G401 (cell line): ENCODE measurements at regions not wholly inside any gene's neighbourhood (a gene's known extent, or its start where the extent isn't known, plus 50 kb on each side); places are given as distances from the start of the nearest gene placed in this dataset.
"Not testable (repeated sequence)": the region's sequence is repeated elsewhere in the genome, so short reads cannot be mapped to it uniquely, and the experiment has no call there.

ENCODE experiments used
- DNase-seq: peaks from one replicate; pipeline ENCODE4 v3.0.0-alpha.2; 2015; ENCODE audit warnings: low spot score
- in situ Hi-C: cut with HindIII; loops from 2 replicates; pipeline ENCODE4 v1.10.0; 2016; ENCODE audit warnings: low sequenced_read_pairs, mixed read lengths

DNA sequence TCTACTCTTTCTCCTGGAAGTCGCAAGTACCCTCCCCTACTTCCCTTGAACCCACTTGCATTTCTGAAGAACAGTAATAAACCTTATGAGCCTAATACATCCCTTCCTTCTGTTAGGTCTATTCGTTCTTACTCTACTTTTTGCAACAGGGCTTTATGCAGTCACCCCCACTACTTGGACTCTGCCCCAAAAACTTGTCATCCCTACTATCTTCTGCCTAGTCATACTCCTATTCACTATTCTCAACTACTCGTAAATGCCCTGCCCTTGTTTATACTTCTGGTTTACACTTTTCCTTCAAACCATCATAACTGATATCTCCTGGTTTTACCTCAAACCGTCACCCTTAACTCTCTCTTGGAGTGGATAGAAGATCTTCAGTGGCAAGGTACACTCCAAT, 55.2 kb upstream of the SLIT2 start:
- no peak for DNase-seq
- in situ Hi-C loops = no loop called here

DNA sequence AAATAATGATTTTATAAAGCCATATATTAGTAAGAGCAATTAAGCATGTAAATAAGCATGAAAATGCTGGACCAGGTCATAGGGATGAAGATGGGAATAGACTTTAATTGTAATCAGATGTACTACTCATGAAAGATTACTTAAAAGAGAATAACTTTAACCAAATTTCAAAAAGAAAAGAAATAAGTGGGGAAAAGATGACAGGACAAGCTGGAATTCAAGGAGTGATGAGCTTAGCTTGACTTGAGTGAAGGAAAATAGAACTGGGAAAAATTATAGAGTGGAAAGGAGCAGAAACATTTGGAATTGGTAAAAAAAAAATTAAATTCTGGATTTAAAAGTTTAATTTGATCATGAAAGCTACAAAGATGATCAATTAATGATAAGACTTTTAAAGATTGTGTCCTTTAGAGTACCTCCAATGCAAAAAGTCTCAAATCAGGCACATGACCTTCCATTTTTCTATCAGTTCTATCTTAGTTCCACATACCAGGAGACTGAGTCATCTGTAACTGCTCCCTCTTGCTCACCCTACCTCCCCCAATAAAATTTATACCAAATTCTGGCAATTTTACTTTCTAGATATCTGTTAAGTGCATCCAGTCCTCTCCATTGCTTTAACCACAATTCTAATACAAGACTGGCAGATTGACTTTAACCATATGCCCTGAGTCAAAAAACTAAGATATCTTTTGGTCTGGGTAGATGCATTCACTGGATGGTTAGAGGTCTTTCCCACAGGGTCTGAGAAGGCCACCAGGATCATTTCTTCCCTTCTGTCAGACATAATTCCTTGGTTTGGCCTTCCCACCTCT, 56.4 kb upstream of the SLIT2 start:
- no peak for DNase-seq
- in situ Hi-C loops = no loop called here

DNA sequence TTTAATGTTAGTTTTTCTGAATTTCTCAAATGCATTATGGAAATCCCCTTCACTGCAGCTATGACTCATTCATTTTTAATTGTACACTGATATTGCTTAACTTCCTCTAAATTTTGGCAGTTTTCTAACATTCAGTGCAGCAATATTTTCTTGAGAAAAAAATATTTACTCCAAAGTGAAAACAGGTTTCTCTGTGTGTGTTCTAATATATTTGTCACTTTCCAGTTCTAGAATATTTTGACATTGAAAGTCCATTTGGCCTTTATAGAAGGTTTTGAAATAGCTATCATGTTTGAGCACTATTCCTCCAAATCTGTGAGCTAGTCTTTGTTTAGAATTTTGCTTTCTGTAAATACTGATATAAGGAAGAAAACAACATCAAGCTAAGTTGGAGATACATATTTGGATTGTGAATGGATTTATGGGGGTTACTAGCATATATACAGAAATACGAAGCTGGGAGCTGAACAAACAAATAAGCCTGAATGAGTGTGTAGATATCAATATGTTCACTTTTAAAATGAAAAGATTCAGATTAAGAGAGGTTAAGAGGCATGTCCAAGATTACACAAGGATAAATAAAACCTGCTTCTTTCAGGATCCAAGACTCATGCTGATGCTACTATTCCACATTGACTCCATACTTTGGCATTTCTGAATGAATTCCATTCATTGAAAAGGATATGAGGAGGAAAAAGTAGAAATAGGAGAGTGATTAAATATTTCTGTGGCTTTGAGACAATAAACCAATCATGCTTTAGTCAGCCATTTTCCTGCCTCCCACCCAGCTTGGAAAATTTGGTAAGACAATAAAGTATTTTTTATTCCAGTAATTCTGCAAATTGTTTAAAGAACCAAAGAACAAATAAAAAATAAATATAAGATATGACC, 57.3 kb upstream of the SLIT2 start:
- in situ Hi-C loops = no loop called here
- no peak for DNase-seq

DNA sequence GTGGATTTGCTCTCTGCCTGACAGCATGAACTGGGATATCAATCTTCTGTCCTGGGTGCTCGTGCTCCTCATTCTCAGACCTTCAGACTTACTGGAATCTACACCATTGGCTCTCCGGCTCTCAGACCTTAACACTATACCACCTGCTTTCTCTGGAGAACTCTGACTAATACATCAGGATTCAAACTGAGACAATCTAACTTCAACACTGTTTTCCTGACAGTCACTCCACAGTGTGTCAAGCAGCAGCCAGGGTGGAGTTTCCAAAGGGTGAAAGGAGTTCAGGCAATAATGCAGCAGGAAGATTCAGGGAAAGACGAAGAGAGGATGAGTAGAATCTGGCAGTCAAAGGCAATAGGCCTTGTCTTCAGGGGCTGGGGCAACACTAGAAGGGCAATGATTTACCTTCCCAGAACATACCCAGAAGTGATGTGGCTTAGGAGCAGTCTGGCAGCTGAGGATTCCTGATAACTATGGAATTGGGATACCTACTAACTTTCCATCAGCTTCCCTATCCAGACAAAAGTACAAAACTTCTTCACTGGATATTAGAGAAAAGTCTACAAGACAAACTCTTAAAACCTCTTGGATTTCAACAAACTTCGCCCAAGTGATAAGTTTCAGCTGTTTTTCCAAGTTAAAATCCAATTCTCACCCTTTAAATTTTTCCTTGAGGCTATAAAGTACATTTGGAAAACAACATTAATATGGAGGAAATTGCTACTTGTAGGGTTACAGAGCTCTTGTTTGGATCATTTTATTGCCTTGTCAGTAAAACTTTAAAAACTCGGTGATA, 58.4 kb upstream of the SLIT2 start:
- in situ Hi-C loops = no loop called here

DNA sequence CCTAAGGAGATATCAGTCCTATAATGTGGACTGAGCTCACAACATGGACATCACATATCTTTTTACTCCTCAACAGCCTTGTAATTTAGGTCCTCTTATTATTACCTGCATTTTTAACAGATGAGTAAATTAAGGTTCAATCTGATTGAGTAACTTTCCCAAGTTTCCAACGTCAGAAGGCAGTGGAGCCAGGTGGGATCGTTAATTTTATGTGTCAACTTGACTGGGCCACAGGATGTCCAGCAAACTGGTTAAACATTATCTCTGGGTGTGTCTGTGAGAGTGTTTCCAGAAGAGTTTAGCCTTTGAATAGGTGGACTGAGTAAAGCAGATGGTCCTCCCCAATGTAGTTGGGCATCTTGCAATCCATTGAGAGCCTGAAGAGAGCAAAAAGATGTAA, 59.0 kb upstream of the SLIT2 start:
- DNase-seq = no peak
- in situ Hi-C loops = no loop called here

More for the DNA sequence above, 58.4 kb upstream of the SLIT2 start:
- no peak for DNase-seq

DNA sequence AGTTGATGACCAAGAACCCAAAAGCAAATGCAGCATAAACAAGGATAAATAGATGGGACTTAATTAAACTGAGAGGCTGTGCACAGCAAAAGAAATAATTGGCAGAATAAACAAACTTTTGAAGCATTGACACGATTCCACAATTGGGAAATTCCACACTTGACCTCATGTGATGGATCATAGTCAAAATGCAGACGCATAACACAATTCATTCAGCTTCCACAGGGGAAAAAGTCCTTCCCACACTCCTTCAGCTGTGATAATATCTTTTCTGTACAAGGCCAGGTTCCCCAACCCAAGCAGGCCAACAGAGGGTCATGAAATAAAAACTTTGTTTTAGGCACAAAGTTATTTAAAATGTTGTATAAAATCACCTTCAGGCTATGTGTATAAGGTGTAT, 66.6 kb upstream of the SLIT2 start:
- in situ Hi-C loops = no loop called here
- DNase-seq = no peak

DNA sequence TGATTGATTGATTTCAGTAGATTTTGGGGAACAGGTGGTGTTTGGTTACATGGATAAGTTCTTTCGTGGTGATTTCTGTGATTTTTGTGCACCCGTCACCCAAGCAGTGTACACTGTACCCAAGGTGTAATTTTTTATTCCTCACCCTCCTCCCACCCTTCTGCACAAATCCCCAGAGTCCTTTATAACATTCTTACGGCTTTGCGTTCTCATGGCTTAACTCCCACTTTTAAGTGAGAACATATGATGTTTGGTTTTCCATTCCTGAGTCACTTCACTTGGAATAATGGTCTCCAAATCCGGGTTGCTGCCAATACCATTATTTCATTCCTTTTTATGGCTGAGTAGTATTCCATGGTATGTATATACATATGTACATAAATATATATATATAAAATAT, 68.6 kb upstream of the SLIT2 start:
- in situ Hi-C loops, DNase-seq: not testable (repeated sequence)

DNA sequence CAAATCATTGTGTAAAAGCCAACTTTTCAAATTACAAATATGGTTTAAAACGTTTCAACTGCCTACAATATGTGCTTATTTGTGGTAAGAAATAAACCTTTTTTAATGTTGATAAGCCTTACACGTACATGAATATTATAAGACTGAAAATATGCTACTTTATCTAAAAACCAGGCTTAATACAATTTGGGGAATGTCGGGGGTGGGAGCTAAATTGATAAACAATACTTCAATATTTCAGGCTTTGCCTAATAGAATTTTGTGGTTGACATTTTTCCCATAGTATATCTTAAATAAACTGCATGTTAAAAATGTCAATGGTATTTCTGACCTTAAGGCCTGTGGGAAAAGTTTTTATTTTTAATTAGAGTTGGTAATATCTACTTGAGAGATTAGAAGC, 69.8 kb upstream of the SLIT2 start:
- no peak for DNase-seq
- in situ Hi-C loops = no loop called here

DNA sequence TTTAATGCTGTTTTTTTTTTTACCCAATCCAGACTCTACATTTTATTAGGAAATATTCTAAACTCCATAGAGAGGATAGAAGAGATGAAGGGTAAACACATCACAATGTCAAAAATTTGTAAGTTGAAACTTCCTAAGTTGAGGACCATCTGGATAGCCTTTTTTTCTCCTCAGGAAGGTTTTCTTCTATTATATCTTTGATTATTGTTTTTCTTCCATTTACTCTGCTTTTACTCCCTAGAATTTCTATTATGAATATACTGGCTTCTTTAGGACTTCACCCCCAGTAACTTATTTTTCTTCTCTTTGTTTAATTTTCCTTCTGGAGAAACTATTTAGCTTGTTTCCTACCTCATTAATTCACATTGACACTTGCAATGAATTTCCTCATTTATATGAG, 71.2 kb upstream of the SLIT2 start:
- no peak for DNase-seq
- in situ Hi-C loops = no loop called here

DNA sequence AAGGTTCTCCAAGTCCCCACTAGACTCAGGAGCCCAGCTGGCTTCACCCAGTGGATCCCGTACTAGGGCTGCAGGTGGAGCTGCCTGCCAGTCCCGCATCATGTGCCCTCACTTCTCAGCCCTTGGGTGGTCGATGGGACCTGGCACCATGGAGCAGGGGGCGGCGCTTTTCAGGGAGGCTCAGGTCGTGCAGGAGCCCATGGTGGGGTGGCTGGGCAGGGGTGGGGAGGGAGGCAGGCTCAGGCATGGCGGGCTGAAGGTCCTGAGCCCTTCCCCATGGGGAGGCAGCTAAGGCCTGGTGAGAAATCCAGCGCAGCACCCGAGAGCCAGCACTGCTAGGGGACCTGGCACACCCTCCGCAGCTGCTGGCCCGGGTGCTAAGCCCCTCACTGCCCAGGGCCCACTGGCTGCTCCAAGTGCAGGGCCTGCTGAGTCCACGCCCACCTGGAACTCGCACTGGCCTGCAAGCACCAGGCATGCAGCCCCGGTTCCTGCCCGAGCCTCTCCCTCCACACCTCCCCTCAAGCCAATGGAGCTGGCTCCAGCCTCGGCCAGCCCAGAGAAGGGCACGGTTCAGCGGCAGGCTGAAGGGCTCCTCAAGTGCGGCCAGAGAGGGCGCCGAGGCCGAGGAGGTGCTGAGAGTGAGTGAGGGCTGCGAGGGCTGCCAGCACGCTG, 72.7 kb upstream of the SLIT2 start:
- no peak for DNase-seq
- in situ Hi-C loops = no loop called here

DNA sequence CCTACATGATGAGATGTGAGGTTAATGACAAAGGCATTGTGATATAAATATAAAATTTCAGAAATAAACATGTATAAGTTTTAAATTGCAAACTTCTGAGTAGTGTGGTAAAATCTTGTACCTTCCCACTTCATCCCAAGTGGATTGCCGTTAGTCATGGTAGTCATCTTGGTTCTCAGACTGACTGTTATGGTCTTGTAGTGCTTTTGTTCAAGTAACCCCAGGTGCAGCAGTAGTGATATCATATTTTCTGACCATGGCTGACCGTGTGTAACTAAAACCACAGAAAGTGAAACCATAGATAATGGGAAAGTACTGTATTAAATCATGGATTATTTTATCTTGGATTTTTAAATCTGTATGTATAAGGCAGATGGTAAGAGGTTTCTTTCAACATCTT, 74.8 kb upstream of the SLIT2 start:
- in situ Hi-C loops = no loop called here
- no peak for DNase-seq

DNA sequence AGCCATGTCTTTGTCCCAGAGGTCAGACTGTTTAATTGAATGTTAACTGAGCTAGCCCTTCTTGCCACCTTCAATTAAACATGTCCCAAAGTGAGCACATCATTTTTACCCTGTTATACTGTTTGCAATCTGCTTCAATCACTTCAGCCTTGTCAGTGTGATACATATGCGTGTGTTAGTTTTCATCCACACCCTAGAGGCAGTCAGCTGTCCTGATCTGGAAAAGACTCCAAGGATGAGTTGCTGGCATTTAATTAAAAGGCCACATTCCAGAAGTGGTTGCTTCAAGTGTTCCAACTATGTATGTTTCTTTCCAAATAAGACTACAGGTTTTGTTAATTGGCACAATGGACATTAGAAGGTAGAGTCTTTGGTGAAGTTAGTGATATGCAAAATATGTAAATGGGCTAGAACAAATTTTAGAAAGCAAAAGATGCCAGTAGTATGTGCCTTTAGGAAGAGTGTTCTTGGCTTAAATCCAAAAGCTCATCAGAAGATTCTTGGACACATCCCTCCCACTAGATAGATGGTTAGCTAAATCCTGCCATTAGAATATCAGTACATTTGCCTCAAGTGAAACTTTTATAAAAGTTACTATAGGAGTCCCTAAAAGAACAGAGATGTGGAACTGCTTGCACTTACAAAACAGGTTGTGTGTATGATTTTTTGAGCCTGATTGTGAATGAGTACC, 79.5 kb upstream of the SLIT2 start:
- peak; percentile 3 for DNase-seq
- in situ Hi-C loops = no loop called here

DNA sequence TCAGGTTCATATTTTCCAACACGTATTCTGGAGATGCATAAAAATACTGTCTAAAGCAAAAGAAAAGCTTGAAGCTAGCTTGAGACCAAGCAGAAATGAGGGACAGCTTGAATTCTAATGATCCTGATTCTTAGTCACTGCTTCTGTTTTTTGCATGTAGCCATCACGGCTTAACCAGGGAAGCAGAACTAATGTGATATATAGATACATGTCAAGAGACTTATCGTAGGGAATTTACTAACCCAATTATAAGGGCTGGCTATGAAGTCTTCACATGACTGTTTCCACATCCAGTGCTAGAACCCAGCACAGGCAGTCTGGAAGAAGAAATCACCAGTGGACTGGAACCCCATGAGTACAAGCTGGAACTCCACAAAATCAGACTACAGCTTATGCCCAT, 85.2 kb upstream of the SLIT2 start:
- in situ Hi-C loops = no loop called here
- DNase-seq = no peak

DNA sequence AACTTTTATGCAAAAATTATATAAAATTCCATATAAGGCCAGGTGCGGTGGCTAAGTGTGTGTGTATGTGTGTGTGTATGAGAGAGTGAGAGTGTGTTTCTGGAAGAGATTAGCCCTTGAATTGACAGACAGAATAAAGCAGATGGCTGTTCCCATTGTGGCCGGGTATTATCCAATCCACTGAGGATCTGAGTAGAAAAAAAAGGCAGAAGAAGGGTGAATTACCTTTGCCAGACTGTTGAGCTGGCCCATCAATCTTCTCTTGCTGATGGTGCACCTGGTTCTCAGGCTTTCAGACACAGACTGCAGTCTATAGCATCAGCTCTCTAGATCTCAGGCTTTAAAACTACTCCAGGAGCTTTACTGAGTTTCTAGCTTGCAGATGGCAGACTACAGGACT, 92.2 kb upstream of the SLIT2 start:
- in situ Hi-C loops = no loop called here
- no peak for DNase-seq

DNA sequence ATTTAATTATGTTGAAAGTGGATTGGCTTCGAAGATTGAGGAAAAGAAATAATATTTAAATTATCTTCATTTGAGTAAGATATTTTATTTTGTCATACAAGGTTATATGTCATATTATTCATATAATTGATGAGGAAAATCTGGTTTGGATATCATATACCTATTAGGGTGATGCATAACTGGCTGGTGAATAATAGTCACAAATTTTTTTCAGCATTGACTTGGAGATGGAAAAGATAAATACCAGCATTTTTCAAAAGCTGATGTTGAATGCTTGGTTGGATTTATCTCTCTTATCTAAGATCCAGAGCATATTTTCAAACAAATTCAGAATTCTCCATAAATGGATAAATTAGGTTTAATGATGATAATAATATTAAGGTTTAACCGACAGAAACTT, 93.5 kb upstream of the SLIT2 start:
- in situ Hi-C loops = no loop called here
- DNase-seq = no peak

DNA sequence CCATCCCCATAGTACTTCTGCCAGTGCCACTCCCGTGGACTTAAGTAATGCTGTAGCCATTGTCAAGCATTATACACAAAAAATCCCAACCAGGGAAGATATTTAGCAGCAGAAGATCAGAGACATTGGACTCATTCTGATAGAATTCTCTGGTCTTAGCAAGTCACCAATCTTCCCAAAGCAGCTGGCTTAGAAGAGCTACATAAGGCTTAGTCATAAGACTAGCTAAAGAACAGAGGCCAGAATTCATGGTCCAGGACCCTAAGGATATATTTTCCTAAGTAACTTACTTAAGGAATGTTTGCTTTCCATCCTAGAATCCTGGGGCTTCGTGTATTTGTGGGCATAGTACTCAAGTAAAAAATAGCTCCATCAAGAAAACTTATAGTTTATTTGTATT, 100.3 kb upstream of the SLIT2 start:
- no peak for DNase-seq
- in situ Hi-C loops = no loop called here

DNA sequence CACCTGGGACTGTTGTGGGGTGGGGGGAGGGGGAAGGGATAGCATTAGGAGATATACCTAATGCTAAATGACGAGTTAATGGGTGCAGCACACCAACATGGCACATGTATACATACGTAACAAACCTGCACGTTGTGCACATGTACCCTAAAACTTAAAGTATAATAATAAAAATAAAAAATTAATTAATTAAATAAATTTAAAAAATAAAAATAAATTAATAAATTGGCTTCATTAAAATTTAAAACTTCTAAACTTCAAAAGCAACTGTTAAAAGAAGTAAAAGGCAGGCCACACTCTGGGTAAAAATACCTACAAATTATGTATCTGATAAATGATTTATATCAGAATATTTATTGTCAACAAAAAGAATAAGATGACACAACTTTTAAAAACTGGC, 102.6 kb upstream of the SLIT2 start:
- in situ Hi-C loops, DNase-seq: not testable (repeated sequence)

DNA sequence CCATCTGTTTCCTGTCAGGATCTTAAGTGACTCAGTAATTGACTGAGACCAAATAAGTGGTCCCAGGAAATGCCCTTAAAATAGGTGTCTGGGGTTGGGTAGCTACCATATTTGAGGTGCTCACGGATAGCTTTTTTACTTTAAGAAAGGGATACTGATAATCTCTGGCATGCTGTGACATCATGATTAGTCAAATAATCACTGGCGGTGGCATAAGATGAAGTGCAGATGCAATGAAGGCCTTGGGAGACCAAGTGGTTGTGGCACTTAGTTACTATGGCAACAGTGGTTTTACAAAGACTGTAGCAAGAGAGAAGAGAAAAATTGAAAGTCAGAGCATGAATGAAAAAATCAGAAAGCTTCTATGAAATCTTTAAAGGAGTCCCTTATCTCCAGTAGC, 114.5 kb upstream of the SLIT2 start:
- in situ Hi-C loops = no loop called here
- no peak for DNase-seq

DNA sequence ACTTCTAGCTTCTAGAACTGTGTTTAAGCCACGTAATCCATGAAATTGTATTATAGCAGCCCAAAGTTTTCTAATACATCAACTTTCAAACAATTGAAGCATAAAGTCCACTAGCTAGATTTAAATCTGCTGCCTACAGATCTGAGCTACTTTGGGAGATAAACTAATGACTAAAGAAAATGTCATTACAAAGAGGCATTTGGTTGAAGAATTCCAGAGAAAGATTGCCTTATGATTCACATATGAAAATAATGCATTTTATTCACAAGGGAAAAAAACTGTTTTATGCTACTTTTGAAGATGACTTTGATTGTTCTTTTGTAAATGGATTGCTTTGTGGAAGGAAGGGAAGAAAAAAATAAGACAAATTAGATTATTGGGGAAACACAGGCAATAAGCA, 124.1 kb upstream of the SLIT2 start:
- in situ Hi-C loops = no loop called here
- no peak for DNase-seq
